ENCODE measurements at regions not wholly inside any gene's neighbourhood (a gene's known extent, or its start where the extent isn't known, plus 50 kb on each side); places are given as distances from the start of the nearest gene placed in this dataset.

GRCh38 chr5:125365747-125366146 lies 619.3 kb upstream of the ZNF608 start:
- H3K4me3 ChIP-seq = no peak overlapping the region
- TF ChIP-seq POLR2A (IDR thresholded peaks at IDR 0.05) (no peak), EP300 (IDR thresholded peaks at IDR 0.05) (no peak), POLR2AphosphoS5 (IDR thresholded peaks at IDR 0.05) (no peak)
- TF ChIP-seq, protein P1, sequence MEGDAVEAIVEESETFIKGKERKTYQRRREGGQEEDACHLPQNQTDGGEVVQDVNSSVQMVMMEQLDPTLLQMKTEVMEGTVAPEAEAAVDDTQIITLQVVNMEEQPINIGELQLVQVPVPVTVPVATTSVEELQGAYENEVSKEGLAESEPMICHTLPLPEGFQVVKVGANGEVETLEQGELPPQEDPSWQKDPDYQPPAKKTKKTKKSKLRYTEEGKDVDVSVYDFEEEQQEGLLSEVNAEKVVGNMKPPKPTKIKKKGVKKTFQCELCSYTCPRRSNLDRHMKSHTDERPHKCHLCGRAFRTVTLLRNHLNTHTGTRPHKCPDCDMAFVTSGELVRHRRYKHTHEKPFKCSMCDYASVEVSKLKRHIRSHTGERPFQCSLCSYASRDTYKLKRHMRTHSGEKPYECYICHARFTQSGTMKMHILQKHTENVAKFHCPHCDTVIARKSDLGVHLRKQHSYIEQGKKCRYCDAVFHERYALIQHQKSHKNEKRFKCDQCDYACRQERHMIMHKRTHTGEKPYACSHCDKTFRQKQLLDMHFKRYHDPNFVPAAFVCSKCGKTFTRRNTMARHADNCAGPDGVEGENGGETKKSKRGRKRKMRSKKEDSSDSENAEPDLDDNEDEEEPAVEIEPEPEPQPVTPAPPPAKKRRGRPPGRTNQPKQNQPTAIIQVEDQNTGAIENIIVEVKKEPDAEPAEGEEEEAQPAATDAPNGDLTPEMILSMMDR (IDR thresholded peaks at IDR 0.05) = no peak
- 87% methylated on average over 2 of the region's 2 CpGs for WGBS
- H3K4me1 ChIP-seq = no peaks in the 10 kb centered on the region
- no peaks in the 10 kb centered on the region for H3K27me3 ChIP-seq
- H3K36me3 ChIP-seq = no peaks in the 10 kb centered on the region
- no peak overlapping the region for H3K27ac ChIP-seq
- DNase-seq (ENCODE audit: low spot score in 2 of 2) = no peak
- no peaks in the 10 kb centered on the region for H3K9me3 ChIP-seq

DNA sequence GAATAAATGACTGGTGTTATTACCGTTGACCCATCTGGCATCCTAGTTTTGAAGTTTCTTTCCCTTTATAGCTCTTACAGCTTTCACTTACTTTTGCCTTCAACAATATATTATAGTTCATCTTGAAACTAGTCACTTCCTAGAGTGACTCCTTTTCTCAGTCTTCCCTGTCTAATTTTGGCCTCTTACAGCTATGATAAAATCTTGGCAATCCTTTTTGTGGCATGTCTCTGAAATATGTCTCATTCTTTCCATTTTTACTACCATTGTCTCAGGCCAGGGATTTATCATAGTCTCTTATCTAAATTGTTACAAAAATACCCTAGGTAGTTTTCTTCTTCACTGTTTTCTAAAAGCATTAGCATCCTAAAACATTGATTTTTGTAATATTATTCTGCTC lies 621.3 kb upstream of the ZNF608 start:
- Histone ChIP-seq H3K27me3 (no peaks in the 10 kb centered on the region), H3K4me1 (no peaks in the 10 kb centered on the region), H3K4me3 (no peak overlapping the region), H3K27ac (no peak overlapping the region), H3K9me3 (no peaks in the 10 kb centered on the region), H3K36me3 (no peaks in the 10 kb centered on the region)
- no peak for DNase-seq (ENCODE audit: low spot score in 2 of 2)
- WGBS = 77% methylated on average over 1 of the region's 1 CpG
- TF ChIP-seq, protein P1 (IDR thresholded peaks at IDR 0.05) = no peak
- TF ChIP-seq EP300 (IDR thresholded peaks at IDR 0.05) = no peak
- TF ChIP-seq POLR2A (IDR thresholded peaks at IDR 0.05) = no peak
- no peak for TF ChIP-seq POLR2AphosphoS5 (IDR thresholded peaks at IDR 0.05)

- TF ChIP-seq POLR2A (IDR thresholded peaks at IDR 0.05) (no peak), POLR2AphosphoS5 (IDR thresholded peaks at IDR 0.05) (no peak), EP300 (IDR thresholded peaks at IDR 0.05) (no peak)
- TF ChIP-seq, protein P1 (IDR thresholded peaks at IDR 0.05) = no peak
These were observed 624.2 kb upstream of the ZNF608 start for GRCh38 chr5:125370461-125371205.

GRCh38 chr5:125372694-125373631 lies 626.5 kb upstream of the ZNF608 start:
- H3K36me3 ChIP-seq = no peaks in the 10 kb centered on the region
- no peaks in the 10 kb centered on the region for H3K27me3 ChIP-seq
- 68% methylated on average over 6 of the region's 6 CpGs for WGBS
- no peak overlapping the region for H3K27ac ChIP-seq
- no peaks in the 10 kb centered on the region for H3K9me3 ChIP-seq
- no peak for TF ChIP-seq POLR2AphosphoS5 (IDR thresholded peaks at IDR 0.05)
- TF ChIP-seq POLR2A (IDR thresholded peaks at IDR 0.05) = no peak
- no peak for TF ChIP-seq EP300 (IDR thresholded peaks at IDR 0.05)
- TF ChIP-seq, protein P1 (IDR thresholded peaks at IDR 0.05) = no peak
- H3K4me1 ChIP-seq = peaks cover 6% of the 10 kb centered on the region
- no peak overlapping the region for H3K4me3 ChIP-seq
- no peak for DNase-seq (ENCODE audit: low spot score in 2 of 2)

More at GRCh38 chr5:125370461-125371205, 624.2 kb upstream of the ZNF608 start:
- peaks cover 6% of the 10 kb centered on the region for H3K4me1 ChIP-seq
- H3K27me3 ChIP-seq = no peaks in the 10 kb centered on the region
- H3K4me3 ChIP-seq = no peak overlapping the region
- no peaks in the 10 kb centered on the region for H3K9me3 ChIP-seq
- no peaks in the 10 kb centered on the region for H3K36me3 ChIP-seq
- DNase-seq (ENCODE audit: low spot score in 2 of 2) = no peak
- H3K27ac ChIP-seq = no peak overlapping the region

GRCh38 chr5:125375143-125375542 lies 628.7 kb upstream of the ZNF608 start:
- Histone ChIP-seq H3K9me3 (no peaks in the 10 kb centered on the region), H3K27ac (no peak overlapping the region), H3K4me1 (peaks cover 6% of the 10 kb centered on the region), H3K4me3 (no peak overlapping the region), H3K27me3 (no peaks in the 10 kb centered on the region), H3K36me3 (no peaks in the 10 kb centered on the region)
- DNase-seq (ENCODE audit: low spot score in 2 of 2) = no peak
- TF ChIP-seq, protein P1 (IDR thresholded peaks at IDR 0.05) = no peak
- no peak for TF ChIP-seq POLR2AphosphoS5 (IDR thresholded peaks at IDR 0.05)
- no peak for TF ChIP-seq EP300 (IDR thresholded peaks at IDR 0.05)
- no peak for TF ChIP-seq POLR2A (IDR thresholded peaks at IDR 0.05)
- WGBS = 74% methylated on average over 1 of the region's 1 CpG

Measured in suprapubic skin (tissue), 4 donors.